GM18498 (cell line): ENCODE measurements at regions not wholly inside any gene's neighbourhood (a gene's known extent, or its start where the extent isn't known, plus 50 kb on each side); places are given as distances from the start of the nearest gene placed in this dataset.

Experiments used
- ATAC-seq: cut with Tn5 transposase; IDR thresholded peaks from one replicate; pipeline ENCODE4 v1.9.1; 2021; ENCODE audit warnings: mild to moderate bottlenecking, moderate library complexity; ENCODE audit not compliant: unreplicated experiment

GRCh38 chr12:66903782-66904396 is 225.0 kb upstream of the GRIP1 start:
- no peak for ATAC-seq

- ATAC-seq: no peak
Measured at GRCh38 chr12:66905201-66905600, 226.3 kb upstream of the GRIP1 start.

GRCh38 chr12:66910366-66910974 is 231.6 kb upstream of the GRIP1 start:
- ATAC-seq: no peak

- no peak for ATAC-seq
Measured at GRCh38 chr12:66915306-66915904, 236.5 kb upstream of the GRIP1 start.

GRCh38 chr12:66916189-66916588 is 237.3 kb upstream of the GRIP1 start:
- ATAC-seq: no peak

GRCh38 chr12:66919466-66919865 is 240.6 kb upstream of the GRIP1 start:
- no peak for ATAC-seq

- ATAC-seq: no peak
Measured at GRCh38 chr12:66920205-66920604, 241.3 kb upstream of the GRIP1 start.

GRCh38 chr12:66921151-66921550 is 242.3 kb upstream of the GRIP1 start:
- ATAC-seq: no peak

GRCh38 chr12:66925083-66925482 is 246.2 kb upstream of the GRIP1 start:
- ATAC-seq: no peak

- no peak for ATAC-seq
Measured at GRCh38 chr12:66929121-66929520, 250.2 kb upstream of the GRIP1 start.

- ATAC-seq: no peak
Measured at GRCh38 chr12:66931091-66931490, 252.2 kb upstream of the GRIP1 start.

- ATAC-seq: no peak
Measured at GRCh38 chr12:66932126-66932525, 253.2 kb upstream of the GRIP1 start.

- ATAC-seq: no peak
Measured at GRCh38 chr12:66934302-66935062, 255.6 kb upstream of the GRIP1 start.

- ATAC-seq: no peak
Measured at GRCh38 chr12:66941150-66941549, 262.3 kb upstream of the GRIP1 start.

GRCh38 chr12:66942741-66943465 is 264.0 kb upstream of the GRIP1 start:
- ATAC-seq: no peak

- ATAC-seq: no peak
Measured at GRCh38 chr12:66944365-66944764, 265.5 kb upstream of the GRIP1 start.

GRCh38 chr12:66945189-66945817 is 266.4 kb upstream of the GRIP1 start:
- ATAC-seq: no peak

- ATAC-seq: no peak
Measured at GRCh38 chr12:66947119-66947518, 268.2 kb upstream of the GRIP1 start.

GRCh38 chr12:66952668-66953067 is 273.8 kb upstream of the GRIP1 start:
- no peak for ATAC-seq

GRCh38 chr12:66956300-66956699 is 277.4 kb upstream of the GRIP1 start:
- no peak for ATAC-seq

GRCh38 chr12:66959276-66959675 is 280.4 kb upstream of the GRIP1 start:
- no peak for ATAC-seq
